OCI-LY1 (cell line): ENCODE measurements at regions not wholly inside any gene's neighbourhood (a gene's known extent, or its start where the extent isn't known, plus 50 kb on each side); places are given as distances from the start of the nearest gene placed in this dataset.

ENCODE experiments used
- EZH2 ChIP-seq: fragments of 200-600 bp; sonication (generic), shearing (Covaris generic); IDR thresholded peaks from 2 replicates; pipeline ENCODE4 v1.8.0; 2017; ENCODE audit warnings: borderline replicate concordance, mixed run types, mild to moderate bottlenecking, antibody characterized with exemption, low read length, moderate library complexity, mixed read lengths
- TF ChIP-seq, protein P1 (sequence below): fragments of 200-600 bp; sonication (generic), shearing (Covaris generic); IDR thresholded peaks from 2 replicates; pipeline ENCODE4 v1.5.1; 2017; ENCODE audit warnings: mild to moderate bottlenecking, antibody characterized with exemption, low read length, moderate library complexity, mixed read lengths

DNA sequence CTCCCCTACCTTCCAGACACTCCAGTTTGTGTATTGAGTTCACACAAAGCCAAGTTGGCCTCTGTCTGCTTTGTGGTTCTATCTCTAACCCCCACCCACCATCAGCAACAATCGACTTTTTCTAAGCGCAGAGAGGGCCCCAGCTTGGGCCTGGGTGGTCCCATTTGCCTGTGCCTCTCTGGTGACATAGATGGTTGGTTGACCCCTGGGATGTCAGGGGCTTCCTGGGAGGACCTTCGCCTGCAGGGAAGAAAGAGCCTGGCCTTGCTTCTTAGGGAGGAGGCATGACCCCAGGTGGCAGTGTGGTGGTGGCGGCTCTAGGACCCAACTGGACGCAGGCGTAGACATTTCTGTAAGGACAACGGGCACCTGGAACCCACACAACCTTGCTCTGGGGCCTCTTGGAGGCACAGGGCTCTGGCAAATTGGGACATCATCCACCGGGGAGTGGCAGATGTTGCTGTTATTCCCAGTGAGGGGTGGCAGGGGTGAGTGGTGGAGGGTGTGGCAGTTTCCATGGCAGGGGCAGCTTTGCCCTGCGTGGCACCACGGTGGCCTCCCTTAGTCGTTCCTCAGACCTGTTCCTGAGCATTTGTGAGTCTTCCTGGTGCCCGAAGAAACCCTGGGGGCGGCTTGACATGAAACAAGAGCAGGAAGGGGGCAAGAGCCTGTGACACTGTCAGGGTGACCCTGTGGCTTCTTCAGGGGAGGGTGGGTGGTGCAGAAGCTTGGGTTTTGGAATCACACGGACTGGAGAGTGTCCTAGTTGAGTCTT is 171.0 kb upstream of the IER5L start:
- TF ChIP-seq, protein P1, sequence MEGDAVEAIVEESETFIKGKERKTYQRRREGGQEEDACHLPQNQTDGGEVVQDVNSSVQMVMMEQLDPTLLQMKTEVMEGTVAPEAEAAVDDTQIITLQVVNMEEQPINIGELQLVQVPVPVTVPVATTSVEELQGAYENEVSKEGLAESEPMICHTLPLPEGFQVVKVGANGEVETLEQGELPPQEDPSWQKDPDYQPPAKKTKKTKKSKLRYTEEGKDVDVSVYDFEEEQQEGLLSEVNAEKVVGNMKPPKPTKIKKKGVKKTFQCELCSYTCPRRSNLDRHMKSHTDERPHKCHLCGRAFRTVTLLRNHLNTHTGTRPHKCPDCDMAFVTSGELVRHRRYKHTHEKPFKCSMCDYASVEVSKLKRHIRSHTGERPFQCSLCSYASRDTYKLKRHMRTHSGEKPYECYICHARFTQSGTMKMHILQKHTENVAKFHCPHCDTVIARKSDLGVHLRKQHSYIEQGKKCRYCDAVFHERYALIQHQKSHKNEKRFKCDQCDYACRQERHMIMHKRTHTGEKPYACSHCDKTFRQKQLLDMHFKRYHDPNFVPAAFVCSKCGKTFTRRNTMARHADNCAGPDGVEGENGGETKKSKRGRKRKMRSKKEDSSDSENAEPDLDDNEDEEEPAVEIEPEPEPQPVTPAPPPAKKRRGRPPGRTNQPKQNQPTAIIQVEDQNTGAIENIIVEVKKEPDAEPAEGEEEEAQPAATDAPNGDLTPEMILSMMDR = no peak
- no peak for TF ChIP-seq EZH2
